ENCODE measurements at regions not wholly inside any gene's neighbourhood (a gene's known extent, or its start where the extent isn't known, plus 50 kb on each side); places are given as distances from the start of the nearest gene placed in this dataset.

DNA sequence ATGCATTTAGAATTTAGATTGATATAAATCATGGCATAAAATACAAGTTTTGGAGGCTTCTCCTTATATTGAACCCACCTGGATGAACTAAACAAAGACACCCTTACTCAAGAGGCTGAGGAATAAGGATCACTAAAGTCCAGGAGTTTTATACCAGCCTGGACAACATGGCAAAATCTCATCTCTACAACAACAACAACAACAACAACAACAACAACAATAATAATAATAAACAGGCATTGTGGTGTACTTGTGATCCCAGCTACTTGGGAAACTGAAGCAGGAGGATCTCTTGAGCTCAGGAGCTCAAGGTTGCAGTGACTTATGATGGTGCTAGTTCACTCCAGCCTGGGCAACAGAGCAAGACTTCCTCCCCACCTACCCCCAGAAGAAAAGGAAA, 558.0 kb downstream of the TOX3 start:
- Histone ChIP-seq H3K36me3 (ENCODE audit: control insufficient read depth in 2 of 2, extremely low read depth in 1 of 2, insufficient read depth in 2 of 2, low read length in 2 of 2) (no peaks in the 10 kb centered on the region), H3K27me3 (ENCODE audit: control insufficient read depth in 2 of 2, insufficient read depth in 2 of 2, low read length in 2 of 2) (no peaks in the 10 kb centered on the region), H3K9me3 (replicated peaks; ENCODE audit: control insufficient read depth, insufficient read depth, low read length) (no peaks in the 10 kb centered on the region), H3K4me3 (replicated peaks in 1 of 3; ENCODE audit: insufficient read depth in 1 of 3, low read depth in 1 of 3, low read length in 3 of 3) (no peak overlapping the region), H3K4me1 (ENCODE audit: control insufficient read depth, extremely low read depth, insufficient read depth, low read length) (no peaks in the 10 kb centered on the region), H3K79me2 (ENCODE audit: control insufficient read depth, insufficient read depth, low read length) (no peaks in the 10 kb centered on the region), H2AFZ (ENCODE audit: low read depth, low read length) (no peak overlapping the region), H3K9ac (replicated peaks; ENCODE audit: extremely low read depth, insufficient read depth, low read length) (no peak overlapping the region), H4K20me1 (replicated peaks; ENCODE audit: control insufficient read depth, extremely low read depth, insufficient read depth, low read length) (no peaks in the 10 kb centered on the region), H3K9me1 (replicated peaks; ENCODE audit: control insufficient read depth, extremely low read depth, insufficient read depth, low read length) (no peaks in the 10 kb centered on the region), H3K27ac (ENCODE audit: insufficient read depth, low read depth, low read length) (no peak overlapping the region), H3K4me2 (ENCODE audit: insufficient read depth, low read length) (no peak overlapping the region)
- ChIA-PET POLR2A (no interaction called here), CTCF (no interaction called here)
- BruUV-seq (replicated peaks): no TSS peak
- intact Hi-C loops (cut with micrococcal nuclease) (no loop called here), dilution Hi-C loops (cut with MboI; ENCODE audit: extremely low pct_ligation_motif_present, low sequenced_read_pairs) (no loop called here)
- DNase-seq (ENCODE audit: low read depth, low spot score) (no peak), FAIRE-seq (no peak)
- TF ChIP-seq FOS (IDR thresholded peaks at IDR 0.05; ENCODE audit: borderline replicate concordance, insufficient read depth, low read length): no peak
- no peak for TF ChIP-seq JUN (IDR thresholded peaks at IDR 0.05; ENCODE audit: borderline replicate concordance, insufficient read depth, insufficient read length, low read depth)
- no peak for TF ChIP-seq POLR2A (IDR thresholded peaks at IDR 0.05; ENCODE audit: low read depth, low read length)
- TF ChIP-seq, protein P1, sequence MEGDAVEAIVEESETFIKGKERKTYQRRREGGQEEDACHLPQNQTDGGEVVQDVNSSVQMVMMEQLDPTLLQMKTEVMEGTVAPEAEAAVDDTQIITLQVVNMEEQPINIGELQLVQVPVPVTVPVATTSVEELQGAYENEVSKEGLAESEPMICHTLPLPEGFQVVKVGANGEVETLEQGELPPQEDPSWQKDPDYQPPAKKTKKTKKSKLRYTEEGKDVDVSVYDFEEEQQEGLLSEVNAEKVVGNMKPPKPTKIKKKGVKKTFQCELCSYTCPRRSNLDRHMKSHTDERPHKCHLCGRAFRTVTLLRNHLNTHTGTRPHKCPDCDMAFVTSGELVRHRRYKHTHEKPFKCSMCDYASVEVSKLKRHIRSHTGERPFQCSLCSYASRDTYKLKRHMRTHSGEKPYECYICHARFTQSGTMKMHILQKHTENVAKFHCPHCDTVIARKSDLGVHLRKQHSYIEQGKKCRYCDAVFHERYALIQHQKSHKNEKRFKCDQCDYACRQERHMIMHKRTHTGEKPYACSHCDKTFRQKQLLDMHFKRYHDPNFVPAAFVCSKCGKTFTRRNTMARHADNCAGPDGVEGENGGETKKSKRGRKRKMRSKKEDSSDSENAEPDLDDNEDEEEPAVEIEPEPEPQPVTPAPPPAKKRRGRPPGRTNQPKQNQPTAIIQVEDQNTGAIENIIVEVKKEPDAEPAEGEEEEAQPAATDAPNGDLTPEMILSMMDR (IDR thresholded peaks at IDR 0.05; ENCODE audit: extremely low read depth in 1 of 2, insufficient read depth in 1 of 2, low read depth in 1 of 2, low read length in 2 of 2): no peak
- no peak for TF ChIP-seq MAX (IDR thresholded peaks at IDR 0.05; ENCODE audit: insufficient read depth, insufficient read length)
- no peak for TF ChIP-seq GATA2 (IDR thresholded peaks at IDR 0.05; ENCODE audit: insufficient read depth, insufficient read length, low read depth, low read length)
- TF ChIP-seq MYC (IDR thresholded peaks at IDR 0.05; ENCODE audit: low read depth, low read length): no peak
- no peak for TF ChIP-seq POLR2AphosphoS5 (IDR thresholded peaks at IDR 0.05; ENCODE audit: insufficient read depth, low read depth, low read length)
- TF ChIP-seq EZH2 (IDR thresholded peaks at IDR 0.05; ENCODE audit: borderline replicate concordance, low read depth, low read length, severe bottlenecking): no peak

Measured in endothelial cell of umbilical vein (primary cell).